ENCODE measurements at regions not wholly inside any gene's neighbourhood (a gene's known extent, or its start where the extent isn't known, plus 50 kb on each side); places are given as distances from the start of the nearest gene placed in this dataset.

DNA sequence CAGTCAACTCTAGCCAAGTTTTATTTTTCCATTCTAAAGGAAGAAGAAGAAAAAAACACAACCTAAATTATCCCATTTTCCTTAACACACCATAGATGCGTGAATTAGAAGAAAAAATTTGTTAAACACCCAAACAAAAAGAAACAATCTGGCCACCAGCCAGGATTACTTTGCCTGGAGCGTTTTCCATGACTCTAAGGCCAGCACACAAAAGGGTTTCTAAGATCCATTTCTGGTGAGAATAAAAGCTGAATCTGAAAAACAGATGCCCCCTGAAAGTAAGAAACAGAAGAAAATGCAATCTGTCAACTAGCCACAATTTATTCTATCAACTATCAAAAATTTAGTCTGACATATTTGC lies 267.2 kb upstream of the SULF2 start:
- H2AFZ ChIP-seq (ENCODE audit: low read depth, low read length): no peak overlapping the region
- 76% methylated on average over 2 of the region's 2 CpGs for WGBS
- no peak overlapping the region for H2BK120ac ChIP-seq (ENCODE audit: low read depth, low read length)
- H3K9ac ChIP-seq (ENCODE audit: low read length): no peak overlapping the region
- H4K8ac ChIP-seq (ENCODE audit: low read length): no peak overlapping the region
- no peak overlapping the region for H4K91ac ChIP-seq (ENCODE audit: low read length)
- H3K4ac ChIP-seq (ENCODE audit: low read depth in 1 of 2, low read length in 2 of 2): no peak overlapping the region
- peaks cover 3% of the 10 kb centered on the region for H3K4me1 ChIP-seq (ENCODE audit: control insufficient read depth, insufficient read depth, low read depth, low read length)
- no peaks in the 10 kb centered on the region for H3K9me3 ChIP-seq (ENCODE audit: control insufficient read depth, low read length)
- H3K23ac ChIP-seq (ENCODE audit: low read length in 2 of 2): no peak overlapping the region
- no peaks in the 10 kb centered on the region for H3K36me3 ChIP-seq (ENCODE audit: control insufficient read depth in 1 of 2, insufficient read depth in 2 of 2, low read depth in 1 of 2, low read length in 2 of 2)
- no peak overlapping the region for H2BK15ac ChIP-seq (ENCODE audit: low read depth, poor library complexity, severe bottlenecking)
- H3K27me3 ChIP-seq (ENCODE audit: control insufficient read depth in 1 of 2, insufficient read depth in 1 of 2, low read length in 2 of 2): peaks cover 4 to 23% of the 10 kb centered on the region in 2 experiments
- H3K79me1 ChIP-seq (replicated peaks; ENCODE audit: low read length, poor library complexity, severe bottlenecking): no peaks in the 10 kb centered on the region
- no peak overlapping the region for H3K14ac ChIP-seq (ENCODE audit: low read length in 2 of 2)
- no peak overlapping the region for H3K4me2 ChIP-seq (ENCODE audit: low read length, poor library complexity, severe bottlenecking)
- no peak overlapping the region for H3K27ac ChIP-seq (ENCODE audit: low read length, poor library complexity, severe bottlenecking)
- no peak overlapping the region for H2BK12ac ChIP-seq (ENCODE audit: low read length in 2 of 2)
- no peak overlapping the region for H3K18ac ChIP-seq (ENCODE audit: low read depth in 1 of 2, low read length in 2 of 2)
- DNase-seq: peak; percentile 33
- no peak overlapping the region for H2BK5ac ChIP-seq (ENCODE audit: low read depth, low read length, poor library complexity, severe bottlenecking)
- H3K4me3 ChIP-seq (ENCODE audit: insufficient read depth in 1 of 2, low read depth in 1 of 2, low read length in 2 of 2): no peak overlapping the region
- no peak overlapping the region for H2AK5ac ChIP-seq (ENCODE audit: low read length, severe bottlenecking)

DNA sequence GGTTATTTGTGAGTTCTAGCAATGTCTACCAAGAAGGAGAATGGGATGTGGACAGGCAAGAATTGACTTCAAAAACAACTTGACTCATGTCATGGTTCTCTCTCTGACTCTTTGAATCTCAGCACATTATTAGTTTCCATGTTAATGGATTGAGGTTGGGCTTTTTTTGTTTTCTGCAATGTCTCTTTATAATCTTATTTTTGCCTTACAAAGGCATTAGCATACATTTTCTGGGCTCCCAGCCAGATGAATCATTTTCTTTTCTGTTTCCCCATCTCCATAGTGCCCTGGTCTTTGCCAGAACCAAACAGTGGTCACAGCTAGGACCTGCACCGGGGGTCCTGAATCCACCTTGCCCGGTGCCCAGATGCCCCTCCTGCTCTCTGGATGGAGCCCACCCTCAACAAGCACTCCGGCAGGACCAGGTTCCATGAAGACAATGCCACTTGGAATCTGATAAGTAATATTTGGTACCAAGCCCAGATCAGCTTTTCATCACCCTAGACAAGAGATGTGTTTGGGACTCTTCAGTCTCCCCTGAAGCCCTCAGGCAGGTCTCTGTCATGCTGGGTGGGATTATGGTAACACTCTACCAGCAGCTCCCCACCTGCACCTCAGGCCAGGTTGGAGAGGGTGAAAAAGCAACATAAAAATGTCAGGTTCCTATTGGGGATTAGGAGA lies 266.7 kb upstream of the SULF2 start:
- no peak overlapping the region for H3K18ac ChIP-seq (ENCODE audit: low read depth in 1 of 2, low read length in 2 of 2)
- H3K36me3 ChIP-seq (ENCODE audit: control insufficient read depth in 1 of 2, insufficient read depth in 2 of 2, low read depth in 1 of 2, low read length in 2 of 2): no peaks in the 10 kb centered on the region
- H2AFZ ChIP-seq (ENCODE audit: low read depth, low read length): no peak overlapping the region
- H3K27me3 ChIP-seq (ENCODE audit: control insufficient read depth in 1 of 2, insufficient read depth in 1 of 2, low read length in 2 of 2): peaks cover 4 to 27% of the 10 kb centered on the region in 2 experiments
- 43% methylated on average over 3 of the region's 3 CpGs for WGBS
- H3K23ac ChIP-seq (ENCODE audit: low read length in 2 of 2): no peak overlapping the region
- peak; percentile 77 for DNase-seq
- H4K8ac ChIP-seq (ENCODE audit: low read length): no peak overlapping the region
- no peak overlapping the region for H3K27ac ChIP-seq (ENCODE audit: low read length, poor library complexity, severe bottlenecking)
- no peak overlapping the region for H2BK15ac ChIP-seq (ENCODE audit: low read depth, poor library complexity, severe bottlenecking)
- no peak overlapping the region for H3K9ac ChIP-seq (ENCODE audit: low read length)
- no peak overlapping the region for H3K4me3 ChIP-seq (ENCODE audit: insufficient read depth in 1 of 2, low read depth in 1 of 2, low read length in 2 of 2)
- no peak overlapping the region for H2BK5ac ChIP-seq (ENCODE audit: low read depth, low read length, poor library complexity, severe bottlenecking)
- H3K14ac ChIP-seq (ENCODE audit: low read length in 2 of 2): no peak overlapping the region
- no peak overlapping the region for H2BK12ac ChIP-seq (ENCODE audit: low read length in 2 of 2)
- no peak overlapping the region for H3K4me2 ChIP-seq (ENCODE audit: low read length, poor library complexity, severe bottlenecking)
- H3K79me1 ChIP-seq (replicated peaks; ENCODE audit: low read length, poor library complexity, severe bottlenecking): no peaks in the 10 kb centered on the region
- H2AK5ac ChIP-seq (ENCODE audit: low read length, severe bottlenecking): no peak overlapping the region
- no peaks in the 10 kb centered on the region for H3K9me3 ChIP-seq (ENCODE audit: control insufficient read depth, low read length)
- H2BK120ac ChIP-seq (ENCODE audit: low read depth, low read length): no peak overlapping the region
- no peak overlapping the region for H4K91ac ChIP-seq (ENCODE audit: low read length)
- H3K4me1 ChIP-seq (ENCODE audit: control insufficient read depth, insufficient read depth, low read depth, low read length): peaks cover 3% of the 10 kb centered on the region
- H3K4ac ChIP-seq (ENCODE audit: low read depth in 1 of 2, low read length in 2 of 2): no peak overlapping the region

DNA sequence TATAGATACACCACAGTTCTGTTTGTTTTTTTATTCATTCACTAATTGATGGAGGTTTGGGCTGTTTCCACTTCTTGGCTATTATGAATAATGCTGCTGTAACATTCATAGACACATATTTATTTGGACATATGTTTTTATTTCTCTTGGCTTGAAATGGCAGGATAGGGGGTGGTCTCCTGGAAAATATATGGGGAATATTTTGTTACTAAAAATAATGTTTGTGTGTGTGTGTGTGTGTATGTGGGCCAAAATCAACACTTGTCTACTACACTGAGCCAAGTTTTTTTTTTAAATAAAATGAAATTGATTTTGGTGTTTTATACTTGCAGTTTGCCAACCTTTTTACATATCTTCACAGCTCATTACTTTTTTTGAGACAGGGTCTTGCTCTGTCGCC lies 264.4 kb upstream of the SULF2 start:
- WGBS: 94% methylated on average over 1 of the region's 1 CpG
- no peak overlapping the region for H3K23ac ChIP-seq (ENCODE audit: low read length in 2 of 2)
- no peak overlapping the region for H2AFZ ChIP-seq (ENCODE audit: low read depth, low read length)
- no peak overlapping the region for H2BK12ac ChIP-seq (ENCODE audit: low read length in 2 of 2)
- no peak overlapping the region for H3K18ac ChIP-seq (ENCODE audit: low read depth in 1 of 2, low read length in 2 of 2)
- DNase-seq: no peak
- H2BK120ac ChIP-seq (ENCODE audit: low read depth, low read length): no peak overlapping the region
- no peak overlapping the region for H2BK5ac ChIP-seq (ENCODE audit: low read depth, low read length, poor library complexity, severe bottlenecking)
- H3K9ac ChIP-seq (ENCODE audit: low read length): no peak overlapping the region
- no peak overlapping the region for H2BK15ac ChIP-seq (ENCODE audit: low read depth, poor library complexity, severe bottlenecking)
- H2AK5ac ChIP-seq (ENCODE audit: low read length, severe bottlenecking): no peak overlapping the region
- H3K4me3 ChIP-seq (ENCODE audit: insufficient read depth in 1 of 2, low read depth in 1 of 2, low read length in 2 of 2): no peak overlapping the region
- H3K27me3 ChIP-seq (ENCODE audit: control insufficient read depth in 1 of 2, insufficient read depth in 1 of 2, low read length in 2 of 2): peaks cover 9 to 21% of the 10 kb centered on the region in 2 experiments
- H3K4ac ChIP-seq (ENCODE audit: low read depth in 1 of 2, low read length in 2 of 2): no peak overlapping the region
- H3K79me1 ChIP-seq (replicated peaks; ENCODE audit: low read length, poor library complexity, severe bottlenecking): no peaks in the 10 kb centered on the region
- no peak overlapping the region for H4K91ac ChIP-seq (ENCODE audit: low read length)
- no peak overlapping the region for H3K27ac ChIP-seq (ENCODE audit: low read length, poor library complexity, severe bottlenecking)
- no peaks in the 10 kb centered on the region for H3K36me3 ChIP-seq (ENCODE audit: control insufficient read depth in 1 of 2, insufficient read depth in 2 of 2, low read depth in 1 of 2, low read length in 2 of 2)
- H3K9me3 ChIP-seq (ENCODE audit: control insufficient read depth, low read length): no peaks in the 10 kb centered on the region
- peaks cover 3% of the 10 kb centered on the region for H3K4me1 ChIP-seq (ENCODE audit: control insufficient read depth, insufficient read depth, low read depth, low read length)
- no peak overlapping the region for H3K4me2 ChIP-seq (ENCODE audit: low read length, poor library complexity, severe bottlenecking)
- no peak overlapping the region for H3K14ac ChIP-seq (ENCODE audit: low read length in 2 of 2)
- no peak overlapping the region for H4K8ac ChIP-seq (ENCODE audit: low read length)

DNA sequence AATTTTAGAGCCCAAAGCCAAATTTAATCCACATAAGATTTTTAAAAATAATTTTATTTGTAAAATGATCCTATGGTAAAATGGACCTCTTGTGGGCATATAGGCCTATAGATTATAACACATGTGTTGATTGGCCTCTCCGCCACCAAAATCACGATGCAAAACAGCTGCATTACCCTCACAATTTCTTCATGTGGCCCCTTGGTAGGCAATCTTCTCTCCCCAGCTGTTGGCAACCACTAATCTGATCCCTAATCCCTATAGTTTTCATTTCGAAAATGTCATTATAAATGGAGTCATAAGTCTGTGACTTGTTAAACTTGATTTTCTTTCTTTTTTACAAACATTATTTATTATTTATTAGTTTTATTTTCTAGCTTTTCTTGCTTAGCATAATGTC lies 263.9 kb upstream of the SULF2 start:
- H3K4me2 ChIP-seq (ENCODE audit: low read length, poor library complexity, severe bottlenecking): no peak overlapping the region
- peaks cover 9 to 19% of the 10 kb centered on the region in 2 experiments for H3K27me3 ChIP-seq (ENCODE audit: control insufficient read depth in 1 of 2, insufficient read depth in 1 of 2, low read length in 2 of 2)
- H2BK5ac ChIP-seq (ENCODE audit: low read depth, low read length, poor library complexity, severe bottlenecking): no peak overlapping the region
- H2BK120ac ChIP-seq (ENCODE audit: low read depth, low read length): no peak overlapping the region
- H3K79me1 ChIP-seq (replicated peaks; ENCODE audit: low read length, poor library complexity, severe bottlenecking): no peaks in the 10 kb centered on the region
- peaks cover 3% of the 10 kb centered on the region for H3K4me1 ChIP-seq (ENCODE audit: control insufficient read depth, insufficient read depth, low read depth, low read length)
- no peak overlapping the region for H3K27ac ChIP-seq (ENCODE audit: low read length, poor library complexity, severe bottlenecking)
- no peak overlapping the region for H3K14ac ChIP-seq (ENCODE audit: low read length in 2 of 2)
- H3K4me3 ChIP-seq (ENCODE audit: insufficient read depth in 1 of 2, low read depth in 1 of 2, low read length in 2 of 2): no peak overlapping the region
- no peak overlapping the region for H4K8ac ChIP-seq (ENCODE audit: low read length)
- DNase-seq: no peak
- no peak overlapping the region for H4K91ac ChIP-seq (ENCODE audit: low read length)
- H3K4ac ChIP-seq (ENCODE audit: low read depth in 1 of 2, low read length in 2 of 2): no peak overlapping the region
- no peak overlapping the region for H3K23ac ChIP-seq (ENCODE audit: low read length in 2 of 2)
- no peak overlapping the region for H2BK15ac ChIP-seq (ENCODE audit: low read depth, poor library complexity, severe bottlenecking)
- H2BK12ac ChIP-seq (ENCODE audit: low read length in 2 of 2): no peak overlapping the region
- 79% methylated on average over 2 of the region's 3 CpGs for WGBS
- no peak overlapping the region for H3K18ac ChIP-seq (ENCODE audit: low read depth in 1 of 2, low read length in 2 of 2)
- no peaks in the 10 kb centered on the region for H3K9me3 ChIP-seq (ENCODE audit: control insufficient read depth, low read length)
- no peaks in the 10 kb centered on the region for H3K36me3 ChIP-seq (ENCODE audit: control insufficient read depth in 1 of 2, insufficient read depth in 2 of 2, low read depth in 1 of 2, low read length in 2 of 2)
- H3K9ac ChIP-seq (ENCODE audit: low read length): no peak overlapping the region
- no peak overlapping the region for H2AFZ ChIP-seq (ENCODE audit: low read depth, low read length)
- H2AK5ac ChIP-seq (ENCODE audit: low read length, severe bottlenecking): no peak overlapping the region
